Stomach (tissue), 4 donors: ENCODE measurements at regions not wholly inside any gene's neighbourhood (a gene's known extent, or its start where the extent isn't known, plus 50 kb on each side); places are given as distances from the start of the nearest gene placed in this dataset.

Experiments
- CTCF ChIP-seq, 7 experiments: fragments of 450-650 bp in 4 of 7; fragments of 200-600 bp in 3 of 7; sonication (generic) in 3 of 7; IDR thresholded peaks; one replicate each; pipeline ENCODE4 v1.5.1; 2016 to 2019; ENCODE audit warnings: antibody characterized with exemption in 7 of 7, control low read depth in 2 of 7, mild to moderate bottlenecking in 1 of 7
- POLR2AphosphoS5 ChIP-seq, 3 donors: sonication (generic); formaldehyde crosslinking; IDR thresholded peaks; one replicate each; pipeline ENCODE4 v1.6.1; 2016; ENCODE audit warnings: antibody characterized with exemption in 3 of 3

DNA sequence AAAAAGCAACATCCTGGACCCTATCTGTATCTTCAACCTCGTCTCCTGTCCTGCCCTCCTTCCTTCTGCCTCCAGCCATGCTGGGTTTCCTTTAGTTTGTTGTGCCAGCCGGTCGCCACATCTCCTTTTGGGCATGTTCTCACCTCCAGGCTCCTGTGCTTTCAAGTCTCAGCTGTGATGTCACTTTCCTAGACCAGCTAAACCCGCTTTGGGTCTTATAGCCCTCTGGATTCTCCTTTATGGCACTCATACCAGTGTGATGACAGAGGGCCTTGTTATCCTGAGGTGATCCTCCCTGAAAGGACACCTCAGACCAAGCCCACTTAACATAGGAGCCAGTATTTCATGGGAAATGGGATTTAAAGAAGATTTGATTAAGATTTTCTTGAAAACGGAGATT is 108.6 kb downstream of the EMX2 start:
- TF ChIP-seq CTCF (IDR thresholded peaks at IDR 0.05) = no peak
- TF ChIP-seq POLR2AphosphoS5 (IDR thresholded peaks at IDR 0.05) = no peak
